ENCODE measurements at regions not wholly inside any gene's neighbourhood (a gene's known extent, or its start where the extent isn't known, plus 50 kb on each side); places are given as distances from the start of the nearest gene placed in this dataset.

GRCh38 chr12:115002434-115002833, 318.5 kb upstream of the TBX3 start:
- TF ChIP-seq CTCF (IDR thresholded peaks at IDR 0.05) (no peak), POLR2A (IDR thresholded peaks at IDR 0.05) (no peak)

All from Peyer's patch (tissue), 4 donors.